Activated T-helper 2 cell treated with anti-CD3 and anti-CD28 coated beads, Interferon-gamma antibody, Interleukin-2, Interleukin-4, amounts not matched to agents 10 μg/mL and 5 μg/mL and 100 μg/mL, durations not matched to agents 14 hours and 24 hours and 36 hours (primary cell): ENCODE measurements at regions not wholly inside any gene's neighbourhood (a gene's known extent, or its start where the extent isn't known, plus 50 kb on each side); places are given as distances from the start of the nearest gene placed in this dataset.
"Not testable (repeated sequence)": the region's sequence is repeated elsewhere in the genome, so short reads cannot be mapped to it uniquely, and the experiment has no call there.

Experiments
- DNase-seq: peaks from one replicate; pipeline ENCODE4 v3.0.0; 2021; ENCODE audit warnings: low spot score
- H3K27ac Mint-ChIP-seq: one replicate; pipeline ENCODE4 v1.8.0; 2021; ENCODE audit warnings: mixed read lengths
- H3K27me3 Mint-ChIP-seq: one replicate; pipeline ENCODE4 v1.8.0; 2021; ENCODE audit warnings: low read depth, mixed read lengths
- H3K36me3 Mint-ChIP-seq: one replicate; pipeline ENCODE4 v1.8.0; 2021; ENCODE audit warnings: low read depth, mixed read lengths
- H3K4me1 Mint-ChIP-seq: one replicate; pipeline ENCODE4 v1.8.0; 2021; ENCODE audit warnings: low read depth, mixed read lengths
- H3K4me3 Mint-ChIP-seq: one replicate; pipeline ENCODE4 v1.8.0; 2021; ENCODE audit warnings: low read depth, mild to moderate bottlenecking, moderate library complexity, mixed read lengths
- H3K9me3 Mint-ChIP-seq: one replicate; pipeline ENCODE4 v1.8.0; 2021; ENCODE audit warnings: mixed read lengths
- intact Hi-C: fragments of 100-400 bp; cut with micrococcal nuclease; formaldehyde crosslinking; loops from one replicate; pipeline ENCODE4 v1.15.1; 2023

- DNase-seq, H3K36me3 Mint-ChIP-seq, H3K9me3 Mint-ChIP-seq, H3K4me1 Mint-ChIP-seq, H3K4me3 Mint-ChIP-seq, H3K27ac Mint-ChIP-seq, H3K27me3 Mint-ChIP-seq, intact Hi-C loops: not testable (repeated sequence)
Measured at GRCh38 chr21:13877503-13877902, 267.9 kb downstream of the POTED start.

DNA sequence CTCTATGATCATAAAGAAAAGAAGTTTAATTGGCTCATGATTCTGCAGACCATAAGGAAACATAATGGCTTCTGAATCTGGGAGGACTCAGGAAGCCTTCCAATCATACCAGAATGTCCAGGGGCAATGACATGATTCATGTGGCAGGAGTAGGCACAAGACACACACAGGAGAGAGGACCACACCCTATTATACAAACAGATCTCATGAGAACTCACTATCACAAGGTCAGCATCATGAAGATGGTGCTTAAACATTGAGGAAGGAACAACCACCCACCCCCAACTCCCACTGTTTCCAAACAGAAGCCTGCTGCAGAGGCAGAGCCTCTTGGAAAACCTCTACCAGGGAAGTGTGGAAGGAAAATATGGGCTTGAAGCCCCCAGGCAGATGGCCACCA lies 267.4 kb downstream of the POTED start:
- H3K4me1 Mint-ChIP-seq, intact Hi-C loops, H3K36me3 Mint-ChIP-seq, H3K27me3 Mint-ChIP-seq, H3K27ac Mint-ChIP-seq, DNase-seq, H3K9me3 Mint-ChIP-seq, H3K4me3 Mint-ChIP-seq: not testable (repeated sequence)

- H3K27ac Mint-ChIP-seq, H3K9me3 Mint-ChIP-seq, H3K27me3 Mint-ChIP-seq, intact Hi-C loops, H3K36me3 Mint-ChIP-seq, DNase-seq, H3K4me3 Mint-ChIP-seq, H3K4me1 Mint-ChIP-seq: not testable (repeated sequence)
Measured at GRCh38 chr21:13874001-13874400, 264.4 kb downstream of the POTED start.

DNA sequence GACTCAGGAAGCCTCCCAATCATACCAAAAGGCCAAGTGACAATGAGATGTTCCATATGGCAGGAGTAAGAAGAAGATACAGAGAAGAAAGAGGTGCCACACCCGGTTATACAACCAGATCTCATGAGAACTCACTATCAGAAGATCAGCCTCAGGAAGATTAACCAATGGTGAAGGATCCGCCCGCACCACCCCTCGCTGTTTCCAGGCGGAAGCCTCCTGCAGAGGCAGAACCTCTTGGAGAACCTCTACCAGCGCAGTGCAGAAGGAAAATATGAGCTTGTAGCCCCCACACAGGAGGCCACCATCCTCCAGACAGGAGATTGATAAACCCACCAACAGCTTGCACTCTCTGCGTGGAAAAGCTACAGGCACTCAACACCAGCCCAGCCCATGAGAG lies 245.1 kb downstream of the POTED start:
- H3K27ac Mint-ChIP-seq, result no peak overlapping the region
- H3K4me3 Mint-ChIP-seq, result no peak overlapping the region
- no peaks in the 10 kb centered on the region for H3K27me3 Mint-ChIP-seq
- H3K36me3 Mint-ChIP-seq, result no peaks in the 10 kb centered on the region
- peaks cover 15% of the 10 kb centered on the region for H3K9me3 Mint-ChIP-seq
- intact Hi-C loops, result no loop called here
- H3K4me1 Mint-ChIP-seq, result no peaks in the 10 kb centered on the region
- no peak for DNase-seq

DNA sequence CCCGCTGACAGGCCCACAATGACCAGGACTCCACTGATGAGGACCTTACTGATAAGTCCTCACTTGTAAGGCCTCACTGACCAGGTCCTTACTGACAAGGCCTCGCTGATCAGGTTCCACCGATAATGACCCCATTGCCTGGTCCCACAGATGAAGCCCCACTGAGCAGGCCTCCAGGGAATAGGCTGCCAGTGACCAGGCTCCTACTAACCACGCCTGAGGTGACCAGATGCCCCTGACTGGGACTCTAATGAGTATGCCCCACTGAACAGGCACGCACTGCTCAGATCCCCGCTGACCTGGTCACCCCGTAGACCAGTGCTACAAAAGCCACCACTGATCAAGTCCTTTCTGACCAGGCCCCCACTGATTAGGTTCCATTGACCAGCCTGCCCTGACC lies 241.2 kb downstream of the POTED start:
- H3K27ac Mint-ChIP-seq, H3K9me3 Mint-ChIP-seq, DNase-seq, H3K4me3 Mint-ChIP-seq, H3K4me1 Mint-ChIP-seq, H3K27me3 Mint-ChIP-seq, H3K36me3 Mint-ChIP-seq, intact Hi-C loops: not testable (repeated sequence)

DNA sequence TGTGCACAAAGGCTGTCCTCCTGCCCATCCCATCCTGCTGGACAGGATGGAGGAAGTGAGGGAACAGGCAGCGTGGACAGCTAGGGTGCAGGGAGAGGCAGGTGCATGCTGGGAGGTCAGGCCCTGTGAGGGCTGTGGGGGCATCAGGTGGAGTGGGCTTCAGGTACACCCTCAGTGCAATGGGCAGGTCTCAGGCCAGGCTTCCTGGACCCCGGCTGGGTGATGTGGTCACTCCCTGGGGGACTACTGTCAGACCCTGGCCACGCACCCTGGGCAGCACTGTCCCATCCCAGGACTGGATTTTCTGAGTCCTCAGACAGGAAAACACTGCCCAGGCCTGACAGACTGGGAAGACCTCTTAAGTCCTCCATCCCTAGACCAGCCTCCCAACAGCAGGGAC lies 239.9 kb downstream of the POTED start:
- H3K27me3 Mint-ChIP-seq, DNase-seq, H3K4me3 Mint-ChIP-seq, H3K9me3 Mint-ChIP-seq, H3K27ac Mint-ChIP-seq, H3K4me1 Mint-ChIP-seq, H3K36me3 Mint-ChIP-seq, intact Hi-C loops: not testable (repeated sequence)

DNA sequence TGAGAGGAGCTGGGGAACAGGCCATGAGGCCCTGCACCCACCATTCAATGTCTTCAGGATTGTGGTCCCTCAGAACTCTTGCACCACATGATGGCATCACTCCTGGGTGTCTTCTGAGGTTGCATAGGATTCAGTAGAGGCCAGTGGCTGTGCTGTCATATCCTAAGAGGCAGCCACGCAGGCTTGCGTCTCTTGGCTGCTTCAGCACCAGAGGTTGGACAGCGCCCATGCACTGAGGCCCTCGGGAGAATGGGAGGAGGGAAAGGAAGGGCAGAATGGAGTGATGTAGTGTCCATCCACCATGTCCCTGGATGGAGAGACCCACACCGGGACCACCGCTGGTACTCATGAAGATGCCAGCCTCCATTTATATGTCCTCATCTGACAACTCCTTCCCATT lies 237.1 kb downstream of the POTED start:
- DNase-seq, H3K4me1 Mint-ChIP-seq, intact Hi-C loops, H3K27me3 Mint-ChIP-seq, H3K27ac Mint-ChIP-seq, H3K9me3 Mint-ChIP-seq, H3K36me3 Mint-ChIP-seq, H3K4me3 Mint-ChIP-seq: not testable (repeated sequence)

DNA sequence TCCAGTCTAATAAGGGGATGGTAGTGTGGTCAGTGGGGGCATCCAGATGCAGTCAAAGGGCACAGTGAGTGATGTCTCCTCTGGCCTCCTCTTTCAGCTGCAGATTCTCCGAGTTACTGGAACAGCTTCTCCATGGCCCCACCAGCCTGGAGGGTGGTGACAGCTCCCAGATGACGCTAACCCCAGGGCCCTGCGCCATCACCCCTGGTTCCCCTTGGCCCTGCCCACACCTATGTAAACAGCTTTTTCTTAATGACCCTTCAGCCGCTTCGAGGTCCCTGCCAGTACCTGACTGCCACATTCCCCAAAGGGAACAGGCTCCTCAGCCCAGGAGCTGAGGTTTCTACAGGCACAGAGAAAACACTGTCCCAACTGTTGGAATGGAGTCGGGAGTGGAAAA lies 235.0 kb downstream of the POTED start:
- not testable (repeated sequence) for H3K9me3 Mint-ChIP-seq, H3K36me3 Mint-ChIP-seq

GRCh38 chr21:13843081-13843480 lies 233.5 kb downstream of the POTED start:
- H3K4me1 Mint-ChIP-seq, H3K36me3 Mint-ChIP-seq, H3K4me3 Mint-ChIP-seq, intact Hi-C loops, H3K27me3 Mint-ChIP-seq, H3K9me3 Mint-ChIP-seq, H3K27ac Mint-ChIP-seq, DNase-seq: not testable (repeated sequence)

More for the DNA sequence above, 235.0 kb downstream of the POTED start:
- DNase-seq, intact Hi-C loops, H3K27ac Mint-ChIP-seq, H3K27me3 Mint-ChIP-seq, H3K4me1 Mint-ChIP-seq, H3K4me3 Mint-ChIP-seq: not testable (repeated sequence)

GRCh38 chr21:13827666-13828065 lies 218.1 kb downstream of the POTED start:
- not testable (repeated sequence) for H3K27me3 Mint-ChIP-seq

DNA sequence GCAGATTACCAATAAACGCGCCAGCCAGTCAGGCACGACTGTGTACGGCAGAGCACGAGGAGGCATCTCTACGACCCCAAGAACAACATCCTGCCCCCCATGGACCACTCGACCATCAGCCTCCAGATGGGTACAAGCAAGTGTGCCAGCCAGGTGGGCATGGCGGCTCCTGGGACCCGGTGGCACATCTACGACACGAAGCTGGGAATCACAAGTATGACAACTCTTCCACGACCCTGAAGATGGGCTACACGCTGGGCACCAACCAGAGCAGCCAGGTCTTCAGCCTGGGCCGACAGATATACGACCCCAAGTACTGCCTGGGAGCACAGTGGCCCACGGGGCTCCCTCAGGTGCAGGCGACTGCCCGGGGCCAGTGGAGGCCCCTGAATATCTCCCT lies 217.6 kb downstream of the POTED start:
- intact Hi-C loops, result no loop called here
- no peaks in the 10 kb centered on the region for H3K36me3 Mint-ChIP-seq
- no peaks in the 10 kb centered on the region for H3K4me1 Mint-ChIP-seq

More at GRCh38 chr21:13827666-13828065, 218.1 kb downstream of the POTED start:
- H3K4me1 Mint-ChIP-seq, intact Hi-C loops, H3K27ac Mint-ChIP-seq, H3K36me3 Mint-ChIP-seq, H3K4me3 Mint-ChIP-seq, DNase-seq: not testable (repeated sequence)
- H3K9me3 Mint-ChIP-seq, result peaks cover 20% of the 10 kb centered on the region

GRCh38 chr21:13826511-13826910 lies 216.9 kb downstream of the POTED start:
- H3K27me3 Mint-ChIP-seq, DNase-seq, H3K27ac Mint-ChIP-seq, H3K4me3 Mint-ChIP-seq, intact Hi-C loops, H3K4me1 Mint-ChIP-seq, H3K36me3 Mint-ChIP-seq: not testable (repeated sequence)
- peaks cover 21% of the 10 kb centered on the region for H3K9me3 Mint-ChIP-seq

More for the DNA sequence above, 217.6 kb downstream of the POTED start:
- Mint-ChIP-seq H3K4me3 (no peak overlapping the region), H3K27me3 (no peaks in the 10 kb centered on the region), H3K9me3 (peaks cover 20% of the 10 kb centered on the region), H3K27ac (no peak overlapping the region)
- no peak for DNase-seq

- H3K27ac Mint-ChIP-seq, H3K4me1 Mint-ChIP-seq, H3K36me3 Mint-ChIP-seq, DNase-seq, intact Hi-C loops, H3K27me3 Mint-ChIP-seq, H3K4me3 Mint-ChIP-seq: not testable (repeated sequence)
- peaks cover 23% of the 10 kb centered on the region for H3K9me3 Mint-ChIP-seq
Measured at GRCh38 chr21:13825218-13825778, 215.7 kb downstream of the POTED start.

DNA sequence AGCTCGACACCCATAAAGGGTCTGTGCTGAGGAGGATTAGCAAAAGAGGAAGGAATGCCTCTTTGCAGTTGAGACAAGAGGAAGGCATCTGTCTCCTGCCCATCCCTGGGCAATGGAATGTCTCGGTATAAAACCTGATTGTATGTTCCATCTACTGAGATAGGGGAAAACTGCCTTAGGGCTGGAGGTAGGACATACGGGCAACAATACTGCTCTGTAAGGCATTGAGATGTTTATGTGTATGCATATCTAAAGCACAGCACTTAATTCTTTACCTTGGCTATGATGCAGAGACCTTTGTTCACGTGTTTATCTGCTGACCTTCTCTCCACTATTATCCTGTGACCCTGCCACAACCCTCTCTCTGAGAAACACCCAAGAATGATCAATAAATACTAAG lies 210.7 kb downstream of the POTED start:
- intact Hi-C loops, result not testable (repeated sequence)

More for the DNA sequence above, 210.7 kb downstream of the POTED start:
- H3K27me3 Mint-ChIP-seq, H3K4me1 Mint-ChIP-seq, H3K9me3 Mint-ChIP-seq, H3K27ac Mint-ChIP-seq, DNase-seq, H3K36me3 Mint-ChIP-seq, H3K4me3 Mint-ChIP-seq: not testable (repeated sequence)
